HG03558 (cell line): ENCODE measurements at regions not wholly inside any gene's neighbourhood (a gene's known extent, or its start where the extent isn't known, plus 50 kb on each side); places are given as distances from the start of the nearest gene placed in this dataset.
"Not testable (repeated sequence)": the region's sequence is repeated elsewhere in the genome, so short reads cannot be mapped to it uniquely, and the experiment has no call there.

ENCODE experiments used
- ATAC-seq: cut with Tn5 transposase; IDR thresholded peaks from one replicate; pipeline ENCODE4 v1.9.1; 2021; ENCODE audit warnings: moderate number of reproducible peaks; ENCODE audit not compliant: unreplicated experiment; ENCODE audit errors: extremely low read depth

- no peak for ATAC-seq
Observed at GRCh38 chr1:219560856-219561255, 52.0 kb downstream of the ZC3H11B start.

- no peak for ATAC-seq
Observed at GRCh38 chr1:219559899-219560298, 53.0 kb downstream of the ZC3H11B start.

GRCh38 chr1:219555806-219556205 is 57.1 kb downstream of the ZC3H11B start:
- no peak for ATAC-seq

GRCh38 chr1:219555031-219555692 is 57.7 kb downstream of the ZC3H11B start:
- no peak for ATAC-seq

- ATAC-seq, result no peak
Observed at GRCh38 chr1:219553934-219554502, 58.9 kb downstream of the ZC3H11B start.

- ATAC-seq, result no peak
Observed at GRCh38 chr1:219550201-219550600, 62.7 kb downstream of the ZC3H11B start.

- no peak for ATAC-seq
Observed at GRCh38 chr1:219549215-219549614, 63.7 kb downstream of the ZC3H11B start.

- ATAC-seq, result no peak
Observed at GRCh38 chr1:219548386-219548785, 64.5 kb downstream of the ZC3H11B start.

- ATAC-seq, result not testable (repeated sequence)
Observed at GRCh38 chr1:219545756-219546155, 67.1 kb downstream of the ZC3H11B start.

- no peak for ATAC-seq
Observed at GRCh38 chr1:219544163-219544846, 68.6 kb downstream of the ZC3H11B start.

GRCh38 chr1:219542828-219543518 is 69.9 kb downstream of the ZC3H11B start:
- ATAC-seq, result no peak

GRCh38 chr1:219541946-219542345 is 71.0 kb downstream of the ZC3H11B start:
- no peak for ATAC-seq

- no peak for ATAC-seq
Observed at GRCh38 chr1:219539645-219540254, 73.2 kb downstream of the ZC3H11B start.

GRCh38 chr1:219538886-219539285 is 74.0 kb downstream of the ZC3H11B start:
- no peak for ATAC-seq

- no peak for ATAC-seq
Observed at GRCh38 chr1:219537223-219537631, 75.7 kb downstream of the ZC3H11B start.

GRCh38 chr1:219536038-219536437 is 76.9 kb downstream of the ZC3H11B start:
- no peak for ATAC-seq

GRCh38 chr1:219534991-219535390 is 77.9 kb downstream of the ZC3H11B start:
- ATAC-seq, result no peak

GRCh38 chr1:219533280-219533679 is 79.6 kb downstream of the ZC3H11B start:
- no peak for ATAC-seq

- ATAC-seq, result no peak
Observed at GRCh38 chr1:219529116-219529515, 83.8 kb downstream of the ZC3H11B start.

GRCh38 chr1:219528633-219529032 is 84.3 kb downstream of the ZC3H11B start:
- ATAC-seq, result no peak

- ATAC-seq, result no peak
Observed at GRCh38 chr1:219527994-219528393, 84.9 kb downstream of the ZC3H11B start.
